GM08714 (cell line): ENCODE measurements at regions not wholly inside any gene's neighbourhood (a gene's known extent, or its start where the extent isn't known, plus 50 kb on each side); places are given as distances from the start of the nearest gene placed in this dataset.
"Not testable (repeated sequence)": the region's sequence is repeated elsewhere in the genome, so short reads cannot be mapped to it uniquely, and the experiment has no call there.

Source experiments
- H3K4me3 ChIP-seq: fragments of 200-500 bp; sonication (Bioruptor generic); 2 replicates; pipeline ENCODE4 v1.5.1; 2014; ENCODE audit warnings: mild to moderate bottlenecking, low read length, inconsistent platforms
- ZNF274 ChIP-seq: IDR thresholded peaks from 2 replicates; pipeline ENCODE4 v1.6.1; 2012; ENCODE audit warnings: mild to moderate bottlenecking, low read depth, low read length

GRCh38 chr10:4633776-4634175 lies 192.2 kb upstream of the AKR1E2 start:
- TF ChIP-seq ZNF274: no peak
- no peak overlapping the region for H3K4me3 ChIP-seq

- no peak overlapping the region for H3K4me3 ChIP-seq
- no peak for TF ChIP-seq ZNF274
Measured at GRCh38 chr10:4633186-4633585, 192.8 kb upstream of the AKR1E2 start.

GRCh38 chr10:4632757-4633156 lies 193.2 kb upstream of the AKR1E2 start:
- H3K4me3 ChIP-seq: no peak overlapping the region
- TF ChIP-seq ZNF274: no peak

- no peak for TF ChIP-seq ZNF274
- H3K4me3 ChIP-seq: no peak overlapping the region
Measured at GRCh38 chr10:4626919-4627318, 199.1 kb upstream of the AKR1E2 start.

GRCh38 chr10:4623757-4624420 lies 202.1 kb upstream of the AKR1E2 start:
- no peak for TF ChIP-seq ZNF274
- H3K4me3 ChIP-seq: no peak overlapping the region

GRCh38 chr10:4623200-4623599 lies 202.8 kb upstream of the AKR1E2 start:
- no peak overlapping the region for H3K4me3 ChIP-seq
- TF ChIP-seq ZNF274: no peak

GRCh38 chr10:4622384-4622783 lies 203.6 kb upstream of the AKR1E2 start:
- TF ChIP-seq ZNF274: no peak
- no peak overlapping the region for H3K4me3 ChIP-seq

DNA sequence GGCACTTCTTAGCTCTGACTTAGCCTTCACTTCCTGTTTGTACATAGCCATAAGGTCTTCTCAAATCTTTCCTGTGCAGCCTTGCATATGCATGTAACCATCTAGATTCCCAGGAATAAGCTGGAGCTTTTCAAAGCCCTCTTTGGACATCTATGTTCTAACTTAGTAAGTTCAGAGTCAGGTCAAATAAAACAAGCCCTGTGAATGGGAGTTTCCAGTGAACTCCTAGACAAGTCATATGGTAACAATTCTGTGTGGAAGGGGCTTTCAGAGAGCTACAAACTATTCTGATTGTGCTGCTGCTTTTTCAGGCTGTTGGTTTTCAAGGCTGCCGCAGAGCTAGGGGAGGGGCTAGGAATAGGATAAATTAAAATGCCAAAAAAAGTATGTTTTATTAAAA lies 208.4 kb upstream of the AKR1E2 start:
- H3K4me3 ChIP-seq: no peak overlapping the region
- TF ChIP-seq ZNF274: no peak

- no peak overlapping the region for H3K4me3 ChIP-seq
- no peak for TF ChIP-seq ZNF274
Measured at GRCh38 chr10:4615042-4615441, 211.0 kb upstream of the AKR1E2 start.

GRCh38 chr10:4609251-4609650 lies 216.8 kb upstream of the AKR1E2 start:
- TF ChIP-seq ZNF274: no peak
- H3K4me3 ChIP-seq: no peak overlapping the region

DNA sequence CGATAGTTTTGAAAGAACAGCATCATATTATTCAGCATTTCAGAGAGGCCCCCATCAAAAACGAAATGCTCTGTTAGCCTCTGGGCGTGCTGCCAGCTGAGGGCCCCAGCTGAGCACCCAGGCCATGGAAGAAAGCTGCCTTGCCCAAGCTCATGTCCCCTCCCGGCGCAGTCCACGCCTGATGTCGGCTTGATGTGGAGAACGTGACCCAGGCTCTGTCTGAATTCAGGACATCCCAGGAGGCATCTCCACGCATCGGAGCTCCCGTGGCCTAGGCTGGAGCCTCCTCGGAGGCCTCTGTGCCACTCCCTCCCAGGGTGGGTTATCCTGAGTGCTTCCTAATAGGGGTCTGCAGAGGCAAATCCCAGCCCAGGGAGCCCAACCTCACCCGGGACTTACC lies 218.3 kb upstream of the AKR1E2 start:
- no peak for TF ChIP-seq ZNF274
- no peak overlapping the region for H3K4me3 ChIP-seq

- TF ChIP-seq ZNF274: no peak
- H3K4me3 ChIP-seq: no peak overlapping the region
Measured at GRCh38 chr10:4606856-4607636, 219.0 kb upstream of the AKR1E2 start.

GRCh38 chr10:4602764-4603491 lies 223.1 kb upstream of the AKR1E2 start:
- TF ChIP-seq ZNF274: no peak
- H3K4me3 ChIP-seq: no peak overlapping the region

- no peak for TF ChIP-seq ZNF274
- no peak overlapping the region for H3K4me3 ChIP-seq
Measured at GRCh38 chr10:4599471-4599870, 226.5 kb upstream of the AKR1E2 start.

- H3K4me3 ChIP-seq: not testable (repeated sequence)
Measured at GRCh38 chr10:4597898-4598297, 228.1 kb upstream of the AKR1E2 start.
